ENCODE measurements at regions not wholly inside any gene's neighbourhood (a gene's known extent, or its start where the extent isn't known, plus 50 kb on each side); places are given as distances from the start of the nearest gene placed in this dataset.

DNA sequence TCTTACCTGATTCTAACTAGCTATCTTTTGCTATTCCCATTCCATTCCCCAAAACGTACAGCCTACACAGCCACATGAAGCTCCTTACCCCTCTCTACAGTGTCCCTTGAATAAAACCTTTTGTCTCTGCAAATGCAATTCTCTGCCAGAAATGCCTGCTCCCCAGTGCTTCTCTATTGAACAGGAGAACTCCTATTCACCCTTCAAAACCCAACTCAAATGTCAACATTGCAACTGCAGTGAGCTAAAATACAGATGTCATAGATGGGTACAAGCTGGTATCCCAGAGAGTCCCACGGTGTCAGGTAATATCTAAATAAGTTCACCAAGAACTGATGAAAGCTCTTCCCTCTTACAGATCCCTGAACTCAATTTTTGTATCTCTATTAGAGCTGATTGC is 421.7 kb downstream of the INSC start:
- TF ChIP-seq CTCF (IDR thresholded peaks at IDR 0.05) (no peak), POLR2A (IDR thresholded peaks at IDR 0.05) (no peak)
- no peaks in the 10 kb centered on the region for H3K9me3 ChIP-seq
- H3K27me3 ChIP-seq: no peaks in the 10 kb centered on the region
- H3K27ac ChIP-seq: no peak overlapping the region
- no peaks in the 10 kb centered on the region for H3K36me3 ChIP-seq (ENCODE audit: low read depth, missing control alignments)
- H3K4me1 ChIP-seq: no peaks in the 10 kb centered on the region
- 47 to 91% methylated on average over 2 of the region's 2 CpGs for WGBS, 2 donors
- DNase-seq: no peak
- intact Hi-C loops (cut with DNase I; ENCODE audit: low total_unique reads): no loop called here
- no peak overlapping the region for H3K4me3 ChIP-seq

- no peaks in the 10 kb centered on the region for H3K9me3 ChIP-seq
- no peak for TF ChIP-seq POLR2A (IDR thresholded peaks at IDR 0.05)
- TF ChIP-seq CTCF (IDR thresholded peaks at IDR 0.05): no peak
- H3K27ac ChIP-seq: no peak overlapping the region
These were observed 424.9 kb downstream of the INSC start for GRCh38 chr11:15539645-15540044.

DNA sequence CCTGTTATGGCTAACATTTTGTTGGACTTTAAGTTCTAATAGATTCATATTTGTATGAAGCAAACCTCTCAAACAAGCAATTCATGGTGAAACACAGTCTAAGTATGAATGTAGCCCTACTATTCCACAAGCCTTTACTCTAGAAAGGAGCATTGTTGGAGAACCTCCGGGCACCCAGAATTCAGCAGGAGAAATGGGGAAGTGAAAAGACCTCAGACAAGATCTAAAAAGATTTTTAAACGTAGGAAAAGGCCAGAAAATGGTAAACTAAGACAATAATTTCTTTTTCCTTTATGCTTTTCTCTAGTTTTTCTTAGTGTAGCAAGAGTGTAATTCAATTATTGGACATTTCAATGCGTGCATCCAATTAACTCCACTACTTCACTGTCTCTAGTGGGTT is 426.4 kb downstream of the INSC start:
- no peak overlapping the region for H3K27ac ChIP-seq
- no peaks in the 10 kb centered on the region for H3K4me1 ChIP-seq
- H3K36me3 ChIP-seq (ENCODE audit: low read depth, missing control alignments): no peaks in the 10 kb centered on the region
- H3K9me3 ChIP-seq: no peaks in the 10 kb centered on the region
- no peaks in the 10 kb centered on the region for H3K27me3 ChIP-seq
- DNase-seq: no peak
- intact Hi-C loops (cut with DNase I; ENCODE audit: low total_unique reads): no loop called here
- WGBS, 2 donors: 87 to 94% methylated on average over 3 of the region's 3 CpGs
- no peak overlapping the region for H3K4me3 ChIP-seq
- TF ChIP-seq CTCF (IDR thresholded peaks at IDR 0.05) (no peak), POLR2A (IDR thresholded peaks at IDR 0.05) (no peak)

More at GRCh38 chr11:15539645-15540044, 424.9 kb downstream of the INSC start:
- 78 to 79% methylated on average over 4 of the region's 4 CpGs for WGBS, 2 donors
- no peaks in the 10 kb centered on the region for H3K27me3 ChIP-seq
- H3K4me3 ChIP-seq: no peak overlapping the region
- no peaks in the 10 kb centered on the region for H3K36me3 ChIP-seq (ENCODE audit: low read depth, missing control alignments)
- intact Hi-C loops (cut with DNase I; ENCODE audit: low total_unique reads): no loop called here
- H3K4me1 ChIP-seq: no peaks in the 10 kb centered on the region
- no peak for DNase-seq

DNA sequence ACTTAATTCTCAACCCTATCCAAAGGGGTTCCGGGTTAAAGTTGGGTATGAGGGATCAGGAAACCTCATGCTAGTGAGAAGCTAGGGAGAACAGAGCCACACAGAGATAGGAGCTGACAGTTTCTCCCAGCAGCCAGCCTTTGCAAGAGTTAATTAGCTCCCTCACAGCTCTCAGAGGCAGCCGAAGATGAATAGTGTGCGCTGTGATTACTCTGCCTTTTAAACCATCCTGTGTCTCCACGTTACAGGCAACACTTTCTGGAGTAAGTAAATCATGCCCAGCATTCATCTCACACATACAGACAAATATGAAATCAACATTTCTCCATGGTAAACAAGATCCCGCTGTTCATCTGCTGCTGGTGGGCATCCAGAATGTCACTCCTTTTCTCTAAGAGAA is 429.6 kb downstream of the INSC start:
- TF ChIP-seq POLR2A (IDR thresholded peaks at IDR 0.05) (no peak), CTCF (IDR thresholded peaks at IDR 0.05) (no peak)
- no peaks in the 10 kb centered on the region for H3K4me1 ChIP-seq
- H3K36me3 ChIP-seq (ENCODE audit: low read depth, missing control alignments): no peaks in the 10 kb centered on the region
- DNase-seq: no peak
- H3K27ac ChIP-seq: no peak overlapping the region
- H3K27me3 ChIP-seq: no peaks in the 10 kb centered on the region
- intact Hi-C loops (cut with DNase I; ENCODE audit: low total_unique reads): no loop called here
- 52 to 53% methylated on average over 5 of the region's 5 CpGs for WGBS, 2 donors
- H3K9me3 ChIP-seq: no peaks in the 10 kb centered on the region
- no peak overlapping the region for H3K4me3 ChIP-seq

DNA sequence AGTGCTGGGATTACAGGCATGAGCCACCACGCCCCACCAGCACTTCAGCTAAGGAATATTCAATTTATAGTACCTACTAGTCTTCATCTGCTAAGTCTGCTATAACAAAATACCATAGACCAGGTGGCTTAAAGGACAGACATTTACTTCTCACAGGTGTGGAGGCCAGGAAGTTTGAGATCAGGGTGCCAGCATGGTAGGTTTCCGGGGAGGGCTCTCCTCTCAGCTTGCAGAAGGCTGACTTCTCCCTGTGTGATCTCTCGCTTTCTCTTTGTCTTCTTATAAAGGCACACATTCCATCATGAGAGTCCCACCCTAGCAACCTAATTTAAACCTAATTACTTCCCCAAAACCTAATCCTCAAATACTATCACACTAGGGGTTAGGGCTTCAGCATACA is 433.0 kb downstream of the INSC start:
- Histone ChIP-seq H3K9me3 (no peaks in the 10 kb centered on the region), H3K4me3 (no peak overlapping the region), H3K27me3 (no peaks in the 10 kb centered on the region), H3K27ac (no peak overlapping the region), H3K36me3 (ENCODE audit: low read depth, missing control alignments) (no peaks in the 10 kb centered on the region), H3K4me1 (no peaks in the 10 kb centered on the region)
- DNase-seq: no peak
- TF ChIP-seq POLR2A (IDR thresholded peaks at IDR 0.05) (no peak), CTCF (IDR thresholded peaks at IDR 0.05) (no peak)
- intact Hi-C loops (cut with DNase I; ENCODE audit: low total_unique reads): no loop called here
- WGBS, 2 donors: 65 to 86% methylated on average over 3 of the region's 3 CpGs
